DMS53 (cell line): ENCODE measurements at regions not wholly inside any gene's neighbourhood (a gene's known extent, or its start where the extent isn't known, plus 50 kb on each side); places are given as distances from the start of the nearest gene placed in this dataset.

Experiments used
- DNase-seq: peaks from one replicate; lab custom pipeline; 2025; lab: John Stamatoyannopoulos, UW

- no peak for DNase-seq
These were observed 110.1 kb upstream of the VEGFC start for GRCh38 chr4:176902710-176903323.

DNA sequence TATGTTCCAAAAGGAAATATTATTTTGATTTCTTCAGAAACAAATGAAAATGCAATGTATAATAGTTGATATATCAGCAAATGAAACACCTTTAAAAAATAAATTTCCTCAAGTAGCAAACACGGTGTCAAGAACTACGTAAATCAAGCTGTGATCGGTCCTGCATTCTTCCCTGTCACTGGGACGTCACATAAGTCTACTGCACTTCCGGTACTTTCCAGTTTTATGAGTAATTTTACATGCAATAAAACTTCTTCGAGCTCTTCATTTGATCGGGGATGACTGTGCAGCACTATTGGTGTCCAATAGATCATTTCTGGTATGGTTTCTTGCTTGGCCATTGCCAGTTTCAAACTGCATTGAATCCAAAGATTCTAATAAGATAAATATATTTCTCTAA, 114.0 kb upstream of the VEGFC start:
- no peak for DNase-seq

- DNase-seq, result no peak
These were observed 117.9 kb upstream of the VEGFC start for GRCh38 chr4:176910646-176911045.

- no peak for DNase-seq
These were observed 126.9 kb upstream of the VEGFC start for GRCh38 chr4:176919631-176920030.

DNA sequence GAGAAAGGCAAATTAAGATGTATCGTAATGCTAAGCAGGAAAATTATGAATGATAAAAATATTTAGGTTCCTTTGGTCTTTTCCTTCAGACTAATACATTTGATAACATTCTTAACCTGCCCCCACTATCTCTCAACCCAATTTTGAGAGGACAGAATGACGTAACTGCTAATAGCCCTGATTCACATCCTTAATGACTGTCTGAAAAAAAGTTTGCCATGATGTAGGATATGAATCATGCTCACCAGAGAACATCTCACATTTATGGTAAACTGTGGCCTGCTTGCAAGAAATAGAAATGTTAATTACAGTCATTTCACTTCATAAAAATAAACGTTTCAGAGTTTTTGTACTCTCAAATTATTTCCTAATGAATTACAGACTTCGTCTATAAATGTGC, 128.0 kb upstream of the VEGFC start:
- no peak for DNase-seq

GRCh38 chr4:176921256-176921655, 128.5 kb upstream of the VEGFC start:
- no peak for DNase-seq

- DNase-seq, result no peak
These were observed 131.5 kb upstream of the VEGFC start for GRCh38 chr4:176924238-176924637.

GRCh38 chr4:176925962-176926361, 133.2 kb upstream of the VEGFC start:
- no peak for DNase-seq

DNA sequence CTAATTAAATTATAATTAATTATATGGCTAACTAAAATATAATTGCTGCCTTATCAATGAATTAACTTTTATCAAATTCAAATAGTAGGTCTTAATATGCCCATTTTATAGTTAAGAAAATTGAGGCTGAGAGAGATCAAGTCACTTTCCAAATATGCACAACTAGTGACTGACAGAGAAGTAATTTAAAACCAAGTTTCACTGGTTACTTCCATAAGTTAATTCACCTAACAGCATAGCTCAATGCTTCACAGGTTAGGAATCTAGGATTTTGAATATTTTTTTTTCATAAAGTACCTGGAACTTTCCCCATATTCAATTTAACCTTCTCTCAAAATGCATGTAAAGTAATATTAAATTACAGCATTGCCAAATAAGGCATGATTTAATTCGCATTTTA, 134.4 kb upstream of the VEGFC start:
- DNase-seq, result no peak

GRCh38 chr4:176927664-176928063, 134.9 kb upstream of the VEGFC start:
- DNase-seq, result no peak

DNA sequence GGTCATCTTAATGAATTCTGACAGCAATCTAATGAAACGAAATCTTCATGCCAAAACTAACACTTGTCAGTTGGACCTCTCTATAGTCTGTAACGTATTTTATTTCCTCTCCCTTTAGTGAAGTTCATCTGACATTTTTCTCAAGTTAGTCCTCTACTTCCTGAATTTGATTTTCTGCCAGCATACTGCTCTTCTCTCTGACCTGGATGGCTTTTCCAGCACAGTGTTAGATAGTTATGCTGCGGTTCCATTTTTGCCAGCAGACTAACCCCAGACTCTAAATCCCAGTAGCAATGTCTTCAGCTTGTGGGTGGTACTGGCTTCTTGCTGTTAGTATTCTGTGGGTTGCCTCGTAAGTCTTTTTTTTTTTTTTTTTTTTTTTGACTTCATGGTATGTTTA, 146.7 kb upstream of the VEGFC start:
- no peak for DNase-seq

DNA sequence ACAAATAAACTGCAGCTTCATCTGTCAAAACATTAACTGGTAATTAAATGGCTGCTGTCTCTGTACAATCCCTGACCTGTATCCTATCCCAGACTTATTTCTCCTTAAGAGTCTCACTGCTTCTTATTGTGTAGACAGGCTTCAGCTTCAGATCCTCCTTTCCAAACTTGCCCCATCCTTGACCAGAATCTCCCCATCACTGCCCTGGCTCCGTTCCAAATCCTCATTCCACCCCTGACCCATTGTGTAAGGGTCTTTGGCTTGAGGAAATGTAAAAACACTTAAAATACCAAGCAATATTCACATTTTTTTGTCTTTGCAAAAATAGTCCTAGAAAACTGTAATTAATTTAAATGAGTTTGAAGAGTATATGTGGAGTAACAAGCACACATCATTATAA, 152.6 kb upstream of the VEGFC start:
- DNase-seq, result no peak

DNA sequence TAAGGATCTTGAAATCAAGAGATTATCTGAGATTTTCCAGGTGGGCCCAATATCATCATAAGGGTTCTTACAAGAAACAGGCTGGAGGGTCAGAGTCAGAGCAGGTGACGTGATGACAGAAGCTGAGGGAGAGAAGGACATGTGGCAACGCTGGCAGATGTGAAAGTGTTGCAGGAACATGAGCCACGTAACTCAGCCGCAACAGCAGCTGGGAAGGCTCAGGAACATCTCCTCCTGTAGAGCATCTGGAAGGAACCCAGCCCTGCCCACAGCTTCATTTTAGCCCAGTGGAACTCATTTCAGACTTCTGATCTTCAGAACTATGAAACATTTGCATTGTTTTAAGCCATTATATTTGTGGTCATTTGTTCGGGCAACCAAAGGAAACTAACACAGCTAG, 156.3 kb upstream of the VEGFC start:
- DNase-seq, result no peak

GRCh38 chr4:176953021-176953420, 160.3 kb upstream of the VEGFC start:
- no peak for DNase-seq

- DNase-seq, result no peak
These were observed 164.8 kb upstream of the VEGFC start for GRCh38 chr4:176957353-176958118.

GRCh38 chr4:176959980-176960379, 167.3 kb upstream of the VEGFC start:
- DNase-seq, result no peak

DNA sequence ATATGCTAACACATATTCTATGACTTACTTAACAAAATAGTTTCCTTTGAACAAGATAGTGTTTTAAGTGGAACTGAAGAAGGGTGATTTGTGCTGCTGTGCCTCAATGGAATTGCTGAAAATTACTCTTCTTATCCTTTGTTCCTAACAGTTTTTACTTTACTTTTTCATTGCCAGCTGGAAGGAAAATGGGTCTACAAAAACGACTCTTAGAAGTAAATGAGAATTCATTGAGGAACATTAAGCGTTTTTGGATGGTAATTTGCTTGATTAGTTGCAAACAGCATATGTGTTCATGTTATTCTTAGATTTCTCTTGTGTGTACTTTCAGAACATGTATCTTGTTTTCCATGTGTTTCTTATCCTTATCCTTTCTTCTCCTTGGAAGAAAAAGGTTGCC, 170.4 kb upstream of the VEGFC start:
- no peak for DNase-seq

- DNase-seq, result peak; percentile 68
These were observed 171.5 kb upstream of the VEGFC start for GRCh38 chr4:176964116-176964691.

GRCh38 chr4:176967586-176967985, 174.9 kb upstream of the VEGFC start:
- no peak for DNase-seq

- DNase-seq, result no peak
These were observed 175.4 kb upstream of the VEGFC start for GRCh38 chr4:176968094-176968493.

DNA sequence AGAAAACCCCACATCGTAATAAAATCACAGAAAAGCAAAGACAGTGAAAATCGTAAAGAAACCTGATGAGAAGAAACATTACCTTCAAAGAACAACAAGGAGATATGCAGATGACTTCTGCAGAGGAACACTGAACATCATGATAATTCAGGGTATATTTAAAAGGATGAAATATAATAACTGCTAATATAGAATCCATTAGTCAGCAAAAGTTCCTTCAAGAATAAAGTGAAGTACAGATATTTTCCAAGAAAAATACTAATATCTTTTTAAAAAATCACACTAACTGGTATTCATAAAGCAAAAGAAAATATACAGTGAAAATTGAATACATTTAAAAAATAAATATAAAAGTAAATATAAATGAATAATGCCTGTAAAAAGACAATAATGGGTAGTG, 176.3 kb upstream of the VEGFC start:
- no peak for DNase-seq

GRCh38 chr4:176970853-176971252, 178.1 kb upstream of the VEGFC start:
- DNase-seq, result no peak

GRCh38 chr4:176971576-176972115, 178.9 kb upstream of the VEGFC start:
- DNase-seq, result no peak
